T1000 (cell line): ENCODE measurements at regions not wholly inside any gene's neighbourhood (a gene's known extent, or its start where the extent isn't known, plus 50 kb on each side); places are given as distances from the start of the nearest gene placed in this dataset.

ENCODE experiments used
- DNase-seq: peaks from one replicate; lab custom pipeline; 2025; ENCODE audit warnings: mixed read lengths; lab: John Stamatoyannopoulos, UW

DNA sequence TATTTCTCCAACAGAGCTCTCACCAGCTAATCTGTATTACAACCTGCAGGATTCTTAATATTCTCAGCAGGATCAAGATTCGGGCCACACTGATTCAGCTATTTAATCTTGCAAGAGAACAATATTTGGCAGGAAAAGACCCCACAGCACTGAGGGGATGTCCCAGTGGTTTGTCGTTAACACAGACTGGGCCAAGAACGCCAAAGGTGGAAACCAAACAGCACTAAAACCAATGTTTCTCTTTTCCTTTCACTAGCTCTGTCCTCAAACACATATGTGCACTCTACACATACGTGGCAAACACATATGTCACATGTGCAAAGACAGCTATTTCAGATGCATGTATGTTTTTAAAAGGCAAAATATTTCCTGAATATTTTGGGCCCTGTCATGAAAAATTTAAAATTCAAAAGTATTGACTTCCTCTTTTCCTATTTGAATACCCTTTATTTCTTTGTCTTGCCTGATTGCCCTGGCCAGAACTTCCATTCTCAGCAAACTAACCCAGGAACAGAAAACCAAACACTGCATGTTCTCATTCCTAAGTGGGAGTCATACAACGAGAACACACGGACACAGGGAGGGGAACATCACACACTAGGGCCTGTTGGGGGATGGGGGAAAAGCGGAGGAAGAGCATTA is 51.7 kb upstream of the NEBL start:
- no peak for DNase-seq
